ENCODE measurements at regions not wholly inside any gene's neighbourhood (a gene's known extent, or its start where the extent isn't known, plus 50 kb on each side); places are given as distances from the start of the nearest gene placed in this dataset.

DNA sequence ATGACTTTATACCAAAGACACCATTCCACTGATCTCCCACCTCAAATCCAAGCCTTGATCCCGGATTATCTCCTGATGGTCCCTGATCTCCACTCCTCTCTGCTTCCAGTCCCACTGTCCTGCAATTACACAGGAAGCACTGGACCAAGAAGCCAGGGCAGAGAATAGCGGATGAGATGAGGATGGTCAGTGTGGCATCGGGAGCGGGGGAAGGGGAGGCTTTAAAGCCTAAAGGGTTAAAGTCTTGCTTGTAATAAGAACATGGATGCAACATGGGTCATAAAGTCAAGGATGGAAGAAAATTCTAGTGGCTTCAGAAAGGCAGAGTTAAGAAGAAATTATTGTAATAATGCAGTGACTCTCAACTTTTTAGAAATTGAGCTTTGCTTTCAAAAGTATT, 364.0 kb upstream of the DUSP10 start:
- H3K27ac ChIP-seq = no peak overlapping the region
- ATAC-seq (no peak), DNase-seq (no peak)
- in situ Hi-C loops (cut with MboI; ENCODE audit: low sequenced_read_pairs in 4 of 4) (no loop called here), intact Hi-C loops (cut with DNase I; ENCODE audit: low total_unique reads) (no loop called here)
- H3K36me3 ChIP-seq = no peaks in the 10 kb centered on the region
- no peak overlapping the region for H3K4me3 ChIP-seq
- TF ChIP-seq, protein P1, sequence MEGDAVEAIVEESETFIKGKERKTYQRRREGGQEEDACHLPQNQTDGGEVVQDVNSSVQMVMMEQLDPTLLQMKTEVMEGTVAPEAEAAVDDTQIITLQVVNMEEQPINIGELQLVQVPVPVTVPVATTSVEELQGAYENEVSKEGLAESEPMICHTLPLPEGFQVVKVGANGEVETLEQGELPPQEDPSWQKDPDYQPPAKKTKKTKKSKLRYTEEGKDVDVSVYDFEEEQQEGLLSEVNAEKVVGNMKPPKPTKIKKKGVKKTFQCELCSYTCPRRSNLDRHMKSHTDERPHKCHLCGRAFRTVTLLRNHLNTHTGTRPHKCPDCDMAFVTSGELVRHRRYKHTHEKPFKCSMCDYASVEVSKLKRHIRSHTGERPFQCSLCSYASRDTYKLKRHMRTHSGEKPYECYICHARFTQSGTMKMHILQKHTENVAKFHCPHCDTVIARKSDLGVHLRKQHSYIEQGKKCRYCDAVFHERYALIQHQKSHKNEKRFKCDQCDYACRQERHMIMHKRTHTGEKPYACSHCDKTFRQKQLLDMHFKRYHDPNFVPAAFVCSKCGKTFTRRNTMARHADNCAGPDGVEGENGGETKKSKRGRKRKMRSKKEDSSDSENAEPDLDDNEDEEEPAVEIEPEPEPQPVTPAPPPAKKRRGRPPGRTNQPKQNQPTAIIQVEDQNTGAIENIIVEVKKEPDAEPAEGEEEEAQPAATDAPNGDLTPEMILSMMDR (IDR thresholded peaks at IDR 0.05 in 4 of 5, conservative IDR thresholded peaks at IDR 0.05 in 1 of 5) = no peak
- no peak for TF ChIP-seq POLR2A (IDR thresholded peaks at IDR 0.05)
- no peaks in the 10 kb centered on the region for H3K27me3 ChIP-seq
- no peaks in the 10 kb centered on the region for H3K9me3 ChIP-seq
- no peaks in the 10 kb centered on the region for H3K4me1 ChIP-seq

DNA sequence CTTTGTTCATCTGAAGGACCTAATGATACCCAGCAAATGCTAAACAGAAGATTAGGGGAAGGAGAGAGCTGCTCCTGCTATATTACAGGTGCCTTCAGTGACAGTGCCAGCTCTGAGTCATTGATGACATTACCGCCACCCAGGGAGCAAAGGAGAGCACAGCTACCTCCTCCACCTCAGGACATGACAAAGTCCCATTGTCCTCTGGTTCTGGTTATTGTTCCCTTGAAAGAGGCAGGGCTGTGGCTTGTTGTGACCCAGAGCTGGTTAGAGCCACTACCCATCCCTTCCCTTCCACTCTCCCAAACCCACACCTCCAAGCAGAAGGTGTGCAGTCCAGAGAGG, 363.5 kb upstream of the DUSP10 start:
- Histone ChIP-seq H3K9me3 (no peaks in the 10 kb centered on the region), H3K4me3 (no peak overlapping the region), H3K27ac (no peak overlapping the region), H3K27me3 (no peaks in the 10 kb centered on the region), H3K4me1 (no peaks in the 10 kb centered on the region), H3K36me3 (no peaks in the 10 kb centered on the region)
- in situ Hi-C loops (cut with MboI; ENCODE audit: low sequenced_read_pairs in 4 of 4) (no loop called here), intact Hi-C loops (cut with DNase I; ENCODE audit: low total_unique reads) (no loop called here)
- DNase-seq = no peak
- ATAC-seq = no peak
- TF ChIP-seq, protein P1 (IDR thresholded peaks at IDR 0.05 in 4 of 5, conservative IDR thresholded peaks at IDR 0.05 in 1 of 5) = no peak
- no peak for TF ChIP-seq POLR2A (IDR thresholded peaks at IDR 0.05)

DNA sequence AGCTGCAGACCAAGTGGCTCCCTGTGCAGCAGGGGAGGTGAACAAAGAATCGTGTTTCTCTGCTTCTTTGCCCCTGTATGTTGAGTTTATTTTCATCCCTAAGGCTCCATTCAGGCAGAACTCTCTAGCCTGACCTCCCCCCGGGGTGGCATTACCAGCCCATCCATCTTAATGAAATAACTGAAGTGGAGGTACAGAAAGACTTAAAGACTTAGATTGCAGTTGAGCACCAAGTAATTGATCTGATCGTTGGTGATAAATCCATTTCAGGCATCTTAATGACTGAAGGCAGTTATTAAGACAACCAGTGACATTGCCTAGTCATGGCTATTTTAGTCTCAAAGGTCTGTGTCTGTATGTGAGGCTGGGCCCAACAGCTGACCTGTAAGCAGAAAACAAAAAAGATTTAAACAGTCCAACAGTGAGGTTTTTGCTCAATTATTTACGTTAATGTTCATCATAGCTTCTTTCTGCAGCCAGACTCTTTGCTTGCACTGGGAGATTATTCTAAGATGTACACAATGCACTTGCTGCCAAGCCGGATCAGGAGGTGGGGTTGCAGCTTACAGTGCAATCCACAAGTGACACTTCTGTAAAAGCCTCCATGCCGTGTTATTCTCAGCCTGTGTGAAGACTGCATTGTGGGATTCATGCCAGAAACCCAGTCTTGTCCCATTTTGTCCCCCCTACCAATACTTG, 363.0 kb upstream of the DUSP10 start:
- intact Hi-C loops (cut with DNase I; ENCODE audit: low total_unique reads) = no loop called here
- TF ChIP-seq, protein P1 (IDR thresholded peaks at IDR 0.05 in 4 of 5, conservative IDR thresholded peaks at IDR 0.05 in 1 of 5) = no peak
- no peak for TF ChIP-seq POLR2A (IDR thresholded peaks at IDR 0.05)
- Histone ChIP-seq H3K27ac (no peak overlapping the region), H3K4me1 (no peaks in the 10 kb centered on the region), H3K27me3 (no peaks in the 10 kb centered on the region), H3K9me3 (no peaks in the 10 kb centered on the region), H3K4me3 (no peak overlapping the region), H3K36me3 (no peaks in the 10 kb centered on the region)
- no peak for DNase-seq
- no peak for ATAC-seq
- in situ Hi-C loops (cut with MboI; ENCODE audit: low sequenced_read_pairs in 4 of 4) = no loop called here

DNA sequence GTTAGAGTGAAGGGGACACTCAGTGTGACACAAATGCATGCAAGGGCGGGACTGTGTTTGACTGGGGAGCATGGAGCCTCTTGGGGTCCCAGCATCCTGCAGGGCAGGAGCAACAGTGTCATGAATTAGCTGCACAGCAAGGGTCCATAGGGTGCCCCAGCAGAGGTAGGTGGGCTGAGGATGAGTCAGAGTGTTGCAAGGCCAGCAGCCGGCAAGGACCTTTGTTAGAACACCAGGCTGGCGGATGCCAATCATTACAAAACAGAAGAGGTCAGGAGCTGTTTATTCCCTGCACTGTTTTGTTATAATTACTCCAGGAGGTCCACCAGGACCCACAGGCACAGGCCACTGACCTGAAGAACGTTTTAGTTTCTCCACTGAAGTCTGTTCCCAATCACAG, 362.2 kb upstream of the DUSP10 start:
- no peaks in the 10 kb centered on the region for H3K4me1 ChIP-seq
- intact Hi-C loops (cut with DNase I; ENCODE audit: low total_unique reads) (no loop called here), in situ Hi-C loops (cut with MboI; ENCODE audit: low sequenced_read_pairs in 4 of 4) (no loop called here)
- H3K36me3 ChIP-seq = no peaks in the 10 kb centered on the region
- TF ChIP-seq, protein P1 (IDR thresholded peaks at IDR 0.05 in 4 of 5, conservative IDR thresholded peaks at IDR 0.05 in 1 of 5) = no peak
- no peak for TF ChIP-seq POLR2A (IDR thresholded peaks at IDR 0.05)
- H3K27ac ChIP-seq = no peak overlapping the region
- no peak overlapping the region for H3K4me3 ChIP-seq
- DNase-seq = no peak
- H3K9me3 ChIP-seq = no peaks in the 10 kb centered on the region
- no peaks in the 10 kb centered on the region for H3K27me3 ChIP-seq
- no peak for ATAC-seq

DNA sequence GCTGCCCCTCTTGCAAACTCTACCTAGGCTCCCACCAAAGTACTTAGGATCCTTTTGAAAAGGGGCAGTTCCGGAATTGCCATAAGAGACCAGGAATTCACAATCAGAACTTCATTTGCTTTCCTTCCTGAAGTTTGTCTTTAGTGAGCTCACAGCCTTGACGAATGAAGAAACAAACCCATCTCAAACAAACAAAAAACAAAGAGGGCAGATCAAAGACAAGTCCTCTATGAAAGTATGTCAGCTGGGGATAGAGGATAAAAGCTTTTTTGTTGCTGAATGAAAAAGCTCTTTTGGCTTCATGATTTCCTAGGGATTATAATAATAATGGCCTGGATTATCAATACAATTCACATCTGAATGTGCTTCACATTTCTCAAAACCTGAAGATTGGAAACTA, 357.9 kb upstream of the DUSP10 start:
- no peaks in the 10 kb centered on the region for H3K36me3 ChIP-seq
- H3K27me3 ChIP-seq = no peaks in the 10 kb centered on the region
- no peaks in the 10 kb centered on the region for H3K9me3 ChIP-seq
- DNase-seq (no peak), ATAC-seq (no peak)
- TF ChIP-seq POLR2A (IDR thresholded peaks at IDR 0.05) = no peak
- no peak overlapping the region for H3K4me3 ChIP-seq
- no peaks in the 10 kb centered on the region for H3K4me1 ChIP-seq
- no peak overlapping the region for H3K27ac ChIP-seq
- intact Hi-C loops (cut with DNase I; ENCODE audit: low total_unique reads) (loop anchor here (5.0 kb wide), 1 partner anchor 358 kb away; no protein-coding TSS in a partner anchor), in situ Hi-C loops (cut with MboI; ENCODE audit: low sequenced_read_pairs in 4 of 4) (no loop called here)
